MM.1S (cell line): ENCODE measurements at regions not wholly inside any gene's neighbourhood (a gene's known extent, or its start where the extent isn't known, plus 50 kb on each side); places are given as distances from the start of the nearest gene placed in this dataset.
"Not testable (repeated sequence)": the region's sequence is repeated elsewhere in the genome, so short reads cannot be mapped to it uniquely, and the experiment has no call there.

Experiments used
- EZH2 ChIP-seq: fragments of 300-600 bp; sonication (generic); optimal IDR thresholded peaks from 2 replicates; pipeline ENCODE3; 2017; ENCODE audit warnings: low read depth, mild to moderate bottlenecking, antibody characterized with exemption, low read length, mixed read lengths
- EZH2phosphoT487 ChIP-seq: fragments of 300-600 bp; sonication (generic); IDR thresholded peaks from 2 replicates; pipeline ENCODE4 v1.6.1; 2018; ENCODE audit warnings: antibody characterized with exemption, low read length
- TF ChIP-seq, protein P1 (sequence below): fragments of 300-600 bp; sonication (generic); IDR thresholded peaks from 2 replicates; pipeline ENCODE4 v1.5.1; 2016; ENCODE audit warnings: antibody characterized with exemption, low read length, mixed read lengths

DNA sequence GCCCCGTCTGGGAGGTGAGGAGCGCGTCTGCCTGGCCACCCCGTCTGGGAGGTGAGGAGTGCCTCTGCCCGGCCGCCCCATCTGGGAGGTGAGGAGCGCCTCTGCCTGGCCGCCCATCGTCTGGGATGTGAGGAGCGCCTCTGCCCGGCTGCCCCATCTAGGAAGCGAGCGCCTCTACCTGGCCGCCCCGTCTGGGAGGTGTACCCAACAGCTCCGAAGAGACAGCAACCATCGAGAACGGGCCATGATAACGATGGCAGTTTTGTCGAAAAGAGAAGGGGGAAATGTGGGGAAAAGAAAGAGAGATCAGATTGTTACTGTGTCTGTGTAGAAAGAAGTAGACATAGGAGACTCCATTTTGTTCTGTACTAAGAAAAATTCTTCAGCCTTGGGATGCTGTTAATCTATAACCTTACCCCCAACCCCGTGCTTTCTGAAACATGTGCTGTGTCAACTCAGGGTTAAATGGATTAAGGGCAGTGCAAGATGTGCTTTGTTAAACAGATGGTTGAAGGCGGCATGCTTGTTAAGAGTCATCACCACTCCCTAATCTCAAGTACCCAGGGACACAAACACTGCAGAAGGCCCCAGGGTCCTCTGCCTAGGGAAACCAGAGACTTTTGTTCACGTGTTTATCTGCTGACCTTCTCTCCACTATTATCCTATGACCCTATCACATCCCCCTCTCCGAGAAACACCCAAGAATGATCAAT, 137.0 kb upstream of the PALMD start:
- TF ChIP-seq EZH2, EZH2phosphoT487: not testable (repeated sequence)
- TF ChIP-seq, protein P1, sequence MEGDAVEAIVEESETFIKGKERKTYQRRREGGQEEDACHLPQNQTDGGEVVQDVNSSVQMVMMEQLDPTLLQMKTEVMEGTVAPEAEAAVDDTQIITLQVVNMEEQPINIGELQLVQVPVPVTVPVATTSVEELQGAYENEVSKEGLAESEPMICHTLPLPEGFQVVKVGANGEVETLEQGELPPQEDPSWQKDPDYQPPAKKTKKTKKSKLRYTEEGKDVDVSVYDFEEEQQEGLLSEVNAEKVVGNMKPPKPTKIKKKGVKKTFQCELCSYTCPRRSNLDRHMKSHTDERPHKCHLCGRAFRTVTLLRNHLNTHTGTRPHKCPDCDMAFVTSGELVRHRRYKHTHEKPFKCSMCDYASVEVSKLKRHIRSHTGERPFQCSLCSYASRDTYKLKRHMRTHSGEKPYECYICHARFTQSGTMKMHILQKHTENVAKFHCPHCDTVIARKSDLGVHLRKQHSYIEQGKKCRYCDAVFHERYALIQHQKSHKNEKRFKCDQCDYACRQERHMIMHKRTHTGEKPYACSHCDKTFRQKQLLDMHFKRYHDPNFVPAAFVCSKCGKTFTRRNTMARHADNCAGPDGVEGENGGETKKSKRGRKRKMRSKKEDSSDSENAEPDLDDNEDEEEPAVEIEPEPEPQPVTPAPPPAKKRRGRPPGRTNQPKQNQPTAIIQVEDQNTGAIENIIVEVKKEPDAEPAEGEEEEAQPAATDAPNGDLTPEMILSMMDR: not testable (repeated sequence)
